T-helper 17 cell (primary cell): ENCODE measurements at regions not wholly inside any gene's neighbourhood (a gene's known extent, or its start where the extent isn't known, plus 50 kb on each side); places are given as distances from the start of the nearest gene placed in this dataset.

ENCODE experiments used
- ATAC-seq: fragments of 150-1000 bp; cut with Tn5 transposase; 2 replicates; pipeline ENCODE4 v1.10.0; 2021; ENCODE audit warnings: mild to moderate bottlenecking, moderate library complexity
- DNase-seq, 3 donors: peaks; one replicate each; pipeline versions ENCODE4 v3.0.0 to v3.0.0-alpha.2; 2020 to 2021
- H3K9me3 ChIP-seq: one replicate; pipeline ENCODE4 v1.7.0; 2013; ENCODE audit warnings: low read length, mild to moderate bottlenecking; ENCODE audit not compliant: control insufficient read depth, poor library complexity, severe bottlenecking
- H3K27ac Mint-ChIP-seq: one replicate; pipeline ENCODE4 v1.8.0; 2022; ENCODE audit warnings: mild to moderate bottlenecking, moderate library complexity, mixed read lengths
- H3K27me3 Mint-ChIP-seq: one replicate; pipeline ENCODE4 v1.8.0; 2022; ENCODE audit warnings: mixed read lengths
- H3K36me3 Mint-ChIP-seq: one replicate; pipeline ENCODE4 v1.8.0; 2022; ENCODE audit warnings: low read depth, mixed read lengths
- H3K4me1 Mint-ChIP-seq: one replicate; pipeline ENCODE4 v1.8.0; 2022; ENCODE audit warnings: mild to moderate bottlenecking, mixed read lengths
- H3K4me3 Mint-ChIP-seq: one replicate; pipeline ENCODE4 v1.8.0; 2022; ENCODE audit warnings: mild to moderate bottlenecking, moderate library complexity, mixed read lengths

GRCh38 chr2:19762959-19763605 is 138.7 kb downstream of the TTC32 start:
- no peak for DNase-seq
- no peaks in the 10 kb centered on the region for H3K4me1 Mint-ChIP-seq
- H3K9me3 ChIP-seq: no peaks in the 10 kb centered on the region
- no peak overlapping the region for H3K4me3 Mint-ChIP-seq
- ATAC-seq: no peak
- no peak overlapping the region for H3K27ac Mint-ChIP-seq
- H3K27me3 Mint-ChIP-seq: peaks cover 18% of the 10 kb centered on the region
- H3K36me3 Mint-ChIP-seq: peaks cover 2% of the 10 kb centered on the region

GRCh38 chr2:19762142-19762541 is 139.6 kb downstream of the TTC32 start:
- H3K9me3 ChIP-seq: no peaks in the 10 kb centered on the region
- Mint-ChIP-seq H3K4me1 (no peaks in the 10 kb centered on the region), H3K4me3 (no peak overlapping the region), H3K36me3 (peaks cover 2% of the 10 kb centered on the region), H3K27me3 (peaks cover 23% of the 10 kb centered on the region), H3K27ac (no peak overlapping the region)
- ATAC-seq (no peak), DNase-seq (no peak)

- H3K4me1 Mint-ChIP-seq: no peaks in the 10 kb centered on the region
- no peak overlapping the region for H3K4me3 Mint-ChIP-seq
- no peak for DNase-seq
- H3K9me3 ChIP-seq: no peaks in the 10 kb centered on the region
- H3K36me3 Mint-ChIP-seq: peaks cover 2% of the 10 kb centered on the region
- H3K27me3 Mint-ChIP-seq: peaks cover 28% of the 10 kb centered on the region
- H3K27ac Mint-ChIP-seq: no peak overlapping the region
- no peak for ATAC-seq
Measured at GRCh38 chr2:19759880-19760279, 141.9 kb downstream of the TTC32 start.

DNA sequence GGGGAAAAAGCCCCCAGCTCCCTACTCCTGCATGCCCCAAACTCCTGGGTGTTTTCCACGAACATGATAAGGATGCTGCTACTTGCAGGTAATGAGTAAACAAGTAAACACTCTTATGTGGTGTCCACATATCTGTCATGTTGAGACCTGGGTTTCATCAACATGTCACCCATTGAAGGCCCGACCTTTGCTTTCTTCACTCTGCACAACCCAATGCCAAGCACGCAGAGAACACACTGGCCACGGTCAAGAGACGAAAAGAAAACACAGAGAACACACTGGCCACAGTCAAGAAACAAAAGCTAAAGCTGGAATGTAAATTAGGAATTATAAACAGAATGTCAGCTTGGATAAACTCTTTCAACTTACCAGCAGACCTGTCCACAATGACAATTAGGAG is 143.1 kb downstream of the TTC32 start:
- Mint-ChIP-seq H3K36me3 (peaks cover 2% of the 10 kb centered on the region), H3K27me3 (peaks cover 28% of the 10 kb centered on the region), H3K4me3 (no peak overlapping the region), H3K27ac (no peak overlapping the region), H3K4me1 (no peaks in the 10 kb centered on the region)
- no peak for ATAC-seq
- H3K9me3 ChIP-seq: no peaks in the 10 kb centered on the region
- DNase-seq: no peak

GRCh38 chr2:19757586-19757985 is 144.2 kb downstream of the TTC32 start:
- H3K27me3 Mint-ChIP-seq: peaks cover 33% of the 10 kb centered on the region
- H3K9me3 ChIP-seq: no peaks in the 10 kb centered on the region
- no peak for ATAC-seq
- H3K4me1 Mint-ChIP-seq: no peaks in the 10 kb centered on the region
- no peak overlapping the region for H3K27ac Mint-ChIP-seq
- no peak overlapping the region for H3K4me3 Mint-ChIP-seq
- peaks cover 2% of the 10 kb centered on the region for H3K36me3 Mint-ChIP-seq
- DNase-seq: no peak

- Mint-ChIP-seq H3K4me1 (no peaks in the 10 kb centered on the region), H3K27me3 (peaks cover 46% of the 10 kb centered on the region), H3K36me3 (peaks cover 2% of the 10 kb centered on the region), H3K27ac (no peak overlapping the region), H3K4me3 (no peak overlapping the region)
- no peak for DNase-seq
- no peak for ATAC-seq
- H3K9me3 ChIP-seq: no peaks in the 10 kb centered on the region
Measured at GRCh38 chr2:19754907-19755306, 146.9 kb downstream of the TTC32 start.

- no peak for DNase-seq
- ATAC-seq: no peak
- H3K9me3 ChIP-seq: no peaks in the 10 kb centered on the region
- H3K4me3 Mint-ChIP-seq: no peak overlapping the region
- no peaks in the 10 kb centered on the region for H3K4me1 Mint-ChIP-seq
- peaks cover 49% of the 10 kb centered on the region for H3K27me3 Mint-ChIP-seq
- no peak overlapping the region for H3K27ac Mint-ChIP-seq
- H3K36me3 Mint-ChIP-seq: peaks cover 2% of the 10 kb centered on the region
Measured at GRCh38 chr2:19753818-19754217, 148.0 kb downstream of the TTC32 start.

GRCh38 chr2:19753314-19753713 is 148.5 kb downstream of the TTC32 start:
- H3K27me3 Mint-ChIP-seq: peaks cover 51% of the 10 kb centered on the region
- no peak overlapping the region for H3K4me3 Mint-ChIP-seq
- peaks cover 2% of the 10 kb centered on the region for H3K36me3 Mint-ChIP-seq
- DNase-seq (no peak), ATAC-seq (no peak)
- H3K9me3 ChIP-seq: no peaks in the 10 kb centered on the region
- H3K27ac Mint-ChIP-seq: no peak overlapping the region
- H3K4me1 Mint-ChIP-seq: no peaks in the 10 kb centered on the region

DNA sequence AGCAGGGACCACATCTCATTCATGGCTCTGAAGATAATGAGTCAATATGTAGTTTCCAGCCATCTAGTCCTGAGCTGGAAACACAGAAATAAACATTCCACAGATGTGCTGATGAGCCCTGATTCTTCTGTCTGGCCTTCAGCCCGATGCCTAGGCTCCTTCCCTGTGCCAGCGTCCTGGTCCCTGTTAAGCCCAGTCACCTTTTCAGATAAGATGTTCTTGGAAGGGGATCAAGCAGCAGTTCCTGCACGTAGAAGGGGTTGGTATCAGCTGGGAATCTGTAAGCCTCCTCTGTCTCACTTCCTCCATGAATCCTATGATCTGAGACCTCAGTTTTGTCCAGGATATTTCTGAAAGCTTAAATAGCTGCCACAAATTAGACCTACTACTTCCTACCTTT is 149.3 kb downstream of the TTC32 start:
- peaks cover 50% of the 10 kb centered on the region for H3K27me3 Mint-ChIP-seq
- H3K4me1 Mint-ChIP-seq: no peaks in the 10 kb centered on the region
- no peaks in the 10 kb centered on the region for H3K9me3 ChIP-seq
- DNase-seq (no peak), ATAC-seq (no peak)
- no peak overlapping the region for H3K27ac Mint-ChIP-seq
- H3K4me3 Mint-ChIP-seq: no peak overlapping the region
- peaks cover 2% of the 10 kb centered on the region for H3K36me3 Mint-ChIP-seq

- H3K27me3 Mint-ChIP-seq: peaks cover 41% of the 10 kb centered on the region
- peaks cover 2% of the 10 kb centered on the region for H3K36me3 Mint-ChIP-seq
- no peaks in the 10 kb centered on the region for H3K4me1 Mint-ChIP-seq
- ATAC-seq: no peak
- no peaks in the 10 kb centered on the region for H3K9me3 ChIP-seq
- no peak for DNase-seq
- H3K27ac Mint-ChIP-seq: no peak overlapping the region
- no peak overlapping the region for H3K4me3 Mint-ChIP-seq
Measured at GRCh38 chr2:19751631-19752030, 150.2 kb downstream of the TTC32 start.

GRCh38 chr2:19750136-19750535 is 151.6 kb downstream of the TTC32 start:
- no peak overlapping the region for H3K27ac Mint-ChIP-seq
- DNase-seq: no peak
- H3K36me3 Mint-ChIP-seq: peaks cover 2% of the 10 kb centered on the region
- ATAC-seq: no peak
- peaks cover 41% of the 10 kb centered on the region for H3K27me3 Mint-ChIP-seq
- no peak overlapping the region for H3K4me3 Mint-ChIP-seq
- no peaks in the 10 kb centered on the region for H3K9me3 ChIP-seq
- H3K4me1 Mint-ChIP-seq: peaks cover 3% of the 10 kb centered on the region

DNA sequence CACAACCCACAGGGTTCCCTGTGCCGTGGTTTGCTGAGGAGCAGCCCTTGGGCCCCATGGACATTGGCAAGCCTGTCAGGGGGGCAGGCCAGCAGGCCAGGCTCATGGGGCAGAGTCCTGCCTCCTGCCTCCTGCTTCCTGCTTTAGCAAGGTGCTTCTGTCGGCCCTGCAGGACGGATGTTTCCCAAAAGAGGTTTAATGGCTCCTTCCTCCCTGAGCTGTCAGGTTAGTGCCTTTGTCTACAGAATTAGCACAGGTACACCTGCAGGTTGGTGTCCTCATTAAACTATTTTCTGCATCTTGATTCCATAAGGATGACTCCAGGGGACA is 152.3 kb downstream of the TTC32 start:
- H3K4me1 Mint-ChIP-seq: peaks cover 3% of the 10 kb centered on the region
- H3K27me3 Mint-ChIP-seq: peaks cover 41% of the 10 kb centered on the region
- no peaks in the 10 kb centered on the region for H3K9me3 ChIP-seq
- ATAC-seq: no peak
- no peak overlapping the region for H3K4me3 Mint-ChIP-seq
- no peak for DNase-seq
- no peak overlapping the region for H3K27ac Mint-ChIP-seq
- peaks cover 2% of the 10 kb centered on the region for H3K36me3 Mint-ChIP-seq

DNA sequence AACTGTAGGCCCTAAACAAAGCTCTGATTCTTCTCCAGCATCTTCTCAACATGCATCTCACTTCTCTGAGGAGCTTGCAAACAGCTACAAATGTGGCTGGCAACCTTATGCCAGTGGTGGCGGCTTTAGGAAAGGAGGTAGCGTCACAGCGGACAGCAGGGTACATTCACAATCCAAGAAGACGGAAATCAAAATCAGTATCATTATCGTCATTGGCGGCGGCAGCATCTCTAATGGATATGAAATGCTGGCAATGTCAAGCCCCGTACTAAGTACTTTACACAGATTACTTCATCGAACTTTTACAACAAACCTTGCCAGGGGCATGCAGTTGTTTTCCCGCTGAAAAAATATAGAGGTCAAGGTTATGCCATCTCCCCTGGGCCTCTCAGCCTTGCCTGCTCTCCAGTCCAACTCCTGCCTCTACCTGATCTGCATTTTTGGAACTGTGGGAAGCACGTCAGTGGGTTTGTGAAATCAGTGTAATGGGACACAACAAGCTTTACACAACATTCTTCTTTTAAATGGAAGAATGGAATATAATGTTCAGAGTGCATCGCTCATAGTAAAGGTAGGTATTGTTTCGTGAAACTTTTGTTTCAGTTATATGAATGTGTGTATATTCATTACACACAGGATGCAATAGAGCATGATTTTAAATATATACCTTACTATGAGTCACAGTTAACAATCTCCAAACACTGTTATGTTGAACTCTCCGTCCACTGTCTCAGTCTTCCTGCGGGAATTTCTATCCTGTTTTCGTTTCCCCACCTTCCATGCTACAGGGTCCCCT is 152.9 kb downstream of the TTC32 start:
- ATAC-seq: no peak

DNA sequence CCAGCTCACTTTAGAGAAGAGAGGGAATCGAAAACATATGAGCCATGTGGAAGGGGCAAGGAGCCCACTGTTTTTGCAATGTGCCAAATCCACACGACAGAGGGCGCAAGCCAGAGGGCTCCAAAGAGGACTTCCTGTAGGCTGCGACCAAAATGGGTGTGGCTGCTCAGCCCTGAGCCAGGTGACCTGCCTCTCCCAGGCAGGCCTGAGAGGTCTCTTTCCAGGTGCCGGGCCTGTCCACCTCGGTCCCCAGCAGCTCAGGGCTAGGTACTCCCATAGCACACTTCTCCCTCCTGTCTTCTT is 153.8 kb downstream of the TTC32 start:
- Mint-ChIP-seq H3K27ac (no peak overlapping the region), H3K36me3 (peaks cover 2% of the 10 kb centered on the region), H3K4me3 (no peak overlapping the region), H3K27me3 (peaks cover 50% of the 10 kb centered on the region), H3K4me1 (peaks cover 3% of the 10 kb centered on the region)
- DNase-seq (no peak), ATAC-seq (no peak)
- H3K9me3 ChIP-seq: no peaks in the 10 kb centered on the region

More for the DNA sequence above, 152.9 kb downstream of the TTC32 start:
- H3K4me1 Mint-ChIP-seq: peaks cover 3% of the 10 kb centered on the region
- H3K27me3 Mint-ChIP-seq: peaks cover 43% of the 10 kb centered on the region
- no peaks in the 10 kb centered on the region for H3K9me3 ChIP-seq
- no peak for DNase-seq
- H3K4me3 Mint-ChIP-seq: no peak overlapping the region
- H3K36me3 Mint-ChIP-seq: peaks cover 2% of the 10 kb centered on the region
- H3K27ac Mint-ChIP-seq: no peak overlapping the region
